Fibroblast of skin of abdomen (primary cell): ENCODE measurements at regions not wholly inside any gene's neighbourhood (a gene's known extent, or its start where the extent isn't known, plus 50 kb on each side); places are given as distances from the start of the nearest gene placed in this dataset.
"Not testable (repeated sequence)": the region's sequence is repeated elsewhere in the genome, so short reads cannot be mapped to it uniquely, and the experiment has no call there.

Experiments
- DNase-seq: peaks from one replicate; pipeline ENCODE4 v3.0.0-alpha.2; 2013

GRCh38 chr12:125824276-125824675, 759.0 kb downstream of the AACS start:
- DNase-seq: no peak

- no peak for DNase-seq
Observed at GRCh38 chr12:125835852-125836251, 770.6 kb downstream of the AACS start.

GRCh38 chr12:125836647-125837046, 771.4 kb downstream of the AACS start:
- DNase-seq: no peak

- no peak for DNase-seq
Observed at GRCh38 chr12:125841332-125841731, 776.1 kb downstream of the AACS start.

GRCh38 chr12:125852116-125852515, 786.9 kb downstream of the AACS start:
- no peak for DNase-seq

- DNase-seq: no peak
Observed at GRCh38 chr12:125852679-125853078, 787.4 kb downstream of the AACS start.

- DNase-seq: no peak
Observed at GRCh38 chr12:125853670-125854069, 788.4 kb downstream of the AACS start.

- no peak for DNase-seq
Observed at GRCh38 chr12:125856366-125856765, 791.1 kb downstream of the AACS start.

- no peak for DNase-seq
Observed at GRCh38 chr12:125856896-125857295, 791.7 kb downstream of the AACS start.

GRCh38 chr12:125860672-125861288, 795.5 kb downstream of the AACS start:
- DNase-seq: no peak

GRCh38 chr12:125861299-125862281, 796.4 kb downstream of the AACS start:
- DNase-seq: no peak

- not testable (repeated sequence) for DNase-seq
Observed at GRCh38 chr12:125865236-125865635, 800.0 kb downstream of the AACS start.

- no peak for DNase-seq
Observed at GRCh38 chr12:125871811-125872594, 806.8 kb downstream of the AACS start.

GRCh38 chr12:125873016-125873415, 807.8 kb downstream of the AACS start:
- no peak for DNase-seq

GRCh38 chr12:125878483-125878882, 813.2 kb downstream of the AACS start:
- DNase-seq: no peak

GRCh38 chr12:125882141-125882540, 816.9 kb downstream of the AACS start:
- DNase-seq: no peak

- DNase-seq: no peak
Observed at GRCh38 chr12:125888921-125889320, 823.7 kb downstream of the AACS start.

- no peak for DNase-seq
Observed at GRCh38 chr12:125889742-125890141, 824.5 kb downstream of the AACS start.

- DNase-seq: no peak
Observed at GRCh38 chr12:125890366-125890905, 825.2 kb downstream of the AACS start.

GRCh38 chr12:125890971-125891370, 825.7 kb downstream of the AACS start:
- no peak for DNase-seq

- no peak for DNase-seq
Observed at GRCh38 chr12:125892276-125892675, 827.0 kb downstream of the AACS start.

GRCh38 chr12:125902991-125903390, 837.8 kb downstream of the AACS start:
- no peak for DNase-seq

GRCh38 chr12:125907351-125907750, 842.1 kb downstream of the AACS start:
- no peak for DNase-seq
